ENCODE measurements at regions not wholly inside any gene's neighbourhood (a gene's known extent, or its start where the extent isn't known, plus 50 kb on each side); places are given as distances from the start of the nearest gene placed in this dataset.

DNA sequence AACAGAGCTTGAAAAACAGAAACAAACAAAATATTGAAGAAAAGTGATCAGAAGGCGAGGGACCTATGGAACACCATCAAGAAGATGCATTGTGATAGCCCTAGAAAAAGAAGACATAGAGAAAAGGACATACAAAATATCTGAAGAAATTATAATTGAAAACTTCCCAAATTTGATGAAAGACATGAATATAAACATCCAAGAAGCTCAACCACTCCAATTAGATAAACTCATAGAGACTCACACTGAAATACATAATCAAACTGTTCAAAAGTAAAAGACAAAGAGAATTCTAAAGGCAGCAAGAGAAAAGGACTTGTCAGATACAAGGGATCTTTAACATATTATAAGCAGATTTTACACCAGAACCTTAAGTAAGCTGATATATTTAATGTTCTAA lies 869.8 kb downstream of the PCDH18 start:
- TF ChIP-seq ESRRG (CRISPR knock-in tag; IDR thresholded peaks at IDR 0.05) (no peak), ZC3H10 (CRISPR knock-in tag; IDR thresholded peaks at IDR 0.05) (no peak), OSR1 (CRISPR knock-in tag; IDR thresholded peaks at IDR 0.05) (no peak), ZNF565 (CRISPR knock-in tag; conservative IDR thresholded peaks at IDR 0.05; ENCODE audit: low read depth) (no peak), GLIS3 (CRISPR knock-in tag; IDR thresholded peaks at IDR 0.05) (no peak), BACH2 (CRISPR knock-in tag; IDR thresholded peaks at IDR 0.05; ENCODE audit: borderline replicate concordance) (no peak), RARB (CRISPR knock-in tag; IDR thresholded peaks at IDR 0.05) (no peak)
- TF ChIP-seq, protein P1, sequence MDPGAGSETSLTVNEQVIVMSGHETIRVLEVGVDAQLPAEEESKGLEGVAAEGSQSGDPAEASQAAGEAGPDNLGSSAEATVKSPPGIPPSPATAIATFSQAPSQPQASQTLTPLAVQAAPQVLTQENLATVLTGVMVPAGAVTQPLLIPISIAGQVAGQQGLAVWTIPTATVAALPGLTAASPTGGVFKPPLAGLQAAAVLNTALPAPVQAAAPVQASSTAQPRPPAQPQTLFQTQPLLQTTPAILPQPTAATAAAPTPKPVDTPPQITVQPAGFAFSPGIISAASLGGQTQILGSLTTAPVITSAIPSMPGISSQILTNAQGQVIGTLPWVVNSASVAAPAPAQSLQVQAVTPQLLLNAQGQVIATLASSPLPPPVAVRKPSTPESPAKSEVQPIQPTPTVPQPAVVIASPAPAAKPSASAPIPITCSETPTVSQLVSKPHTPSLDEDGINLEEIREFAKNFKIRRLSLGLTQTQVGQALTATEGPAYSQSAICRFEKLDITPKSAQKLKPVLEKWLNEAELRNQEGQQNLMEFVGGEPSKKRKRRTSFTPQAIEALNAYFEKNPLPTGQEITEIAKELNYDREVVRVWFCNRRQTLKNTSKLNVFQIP (CRISPR knock-in tag; IDR thresholded peaks at IDR 0.05; ENCODE audit: borderline replicate concordance, low read depth) = no peak
- ATAC-seq = no peak

DNA sequence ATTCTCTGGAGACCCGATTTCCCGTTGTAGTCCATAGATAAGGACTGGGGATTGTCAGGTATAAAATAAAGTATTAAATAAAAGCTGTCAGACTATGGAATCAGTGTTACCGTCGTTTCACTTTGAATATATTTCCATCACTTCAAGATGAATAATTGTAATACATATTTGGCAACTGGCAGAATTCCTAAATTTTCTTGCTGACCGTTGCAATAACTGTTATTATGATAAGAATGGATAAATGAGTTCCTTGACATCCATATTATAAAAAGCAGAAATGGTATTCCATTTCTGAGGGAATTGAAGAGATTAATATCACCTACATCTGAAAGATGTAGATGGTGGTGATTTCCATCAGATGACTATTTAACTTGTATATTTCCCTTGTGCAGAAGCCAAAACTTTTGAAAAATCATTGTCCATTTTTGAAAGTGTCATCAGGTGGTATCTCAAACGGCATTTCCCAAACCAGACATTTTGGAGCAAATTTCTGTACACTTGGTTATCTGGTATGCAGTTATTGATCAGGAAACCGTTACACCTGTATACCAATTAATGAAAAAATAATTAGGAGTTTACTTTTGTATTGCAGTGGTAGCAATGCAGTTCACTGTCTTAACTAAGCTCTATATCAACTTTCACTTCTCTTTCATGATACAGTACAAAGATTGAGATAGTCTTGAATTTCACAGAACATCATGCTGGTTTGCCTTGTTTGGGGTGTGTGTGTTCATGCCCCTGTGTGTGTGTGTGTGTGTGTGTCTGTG lies 878.5 kb downstream of the PCDH18 start:
- ATAC-seq = no peak
- no peak for TF ChIP-seq ZNF70 (CRISPR knock-in tag; IDR thresholded peaks at IDR 0.05)
- TF ChIP-seq ESRRG (CRISPR knock-in tag; IDR thresholded peaks at IDR 0.05) = no peak

GRCh38 chr4:136651932-136652331 lies 880.4 kb downstream of the PCDH18 start:
- no peak for TF ChIP-seq ZFP3 (CRISPR knock-in tag; IDR thresholded peaks at IDR 0.05)
- no peak for TF ChIP-seq RARB (CRISPR knock-in tag; IDR thresholded peaks at IDR 0.05)
- TF ChIP-seq ZFP30 (CRISPR knock-in tag; IDR thresholded peaks at IDR 0.05) = no peak
- TF ChIP-seq CSRNP3 (CRISPR knock-in tag; IDR thresholded peaks at IDR 0.05) = no peak
- TF ChIP-seq ZC3H10 (CRISPR knock-in tag; IDR thresholded peaks at IDR 0.05) = no peak
- TF ChIP-seq GLIS3 (CRISPR knock-in tag; IDR thresholded peaks at IDR 0.05) = no peak
- TF ChIP-seq TOX (CRISPR knock-in tag; IDR thresholded peaks at IDR 0.05; ENCODE audit: borderline replicate concordance) = no peak
- no peak for ATAC-seq

DNA sequence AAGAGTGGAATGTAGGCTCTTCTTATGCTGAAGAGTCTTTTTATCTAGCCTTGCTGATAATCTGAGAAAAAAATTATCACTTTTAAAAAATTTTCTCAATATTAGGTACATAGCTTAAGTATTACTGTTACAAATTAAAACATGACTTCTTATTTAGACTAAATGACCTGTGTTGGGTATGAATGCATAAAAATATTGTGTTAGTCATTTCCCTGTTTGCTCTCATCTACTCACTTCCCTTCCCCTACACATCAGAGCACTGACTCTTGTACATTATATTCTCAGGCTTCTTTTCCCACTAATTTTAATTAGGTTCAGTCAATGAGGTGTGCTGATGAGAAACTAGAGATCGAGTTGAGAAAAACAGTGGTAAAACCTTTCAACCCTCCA lies 881.0 kb downstream of the PCDH18 start:
- TF ChIP-seq ISL1 (CRISPR knock-in tag; IDR thresholded peaks at IDR 0.05) = no peak
- no peak for TF ChIP-seq CSDC2 (CRISPR knock-in tag; IDR thresholded peaks at IDR 0.05)
- TF ChIP-seq BACH2 (CRISPR knock-in tag; IDR thresholded peaks at IDR 0.05; ENCODE audit: borderline replicate concordance) = no peak
- no peak for TF ChIP-seq TOX (CRISPR knock-in tag; IDR thresholded peaks at IDR 0.05; ENCODE audit: borderline replicate concordance)
- TF ChIP-seq RARB (CRISPR knock-in tag; IDR thresholded peaks at IDR 0.05) = no peak
- no peak for TF ChIP-seq ZFP3 (CRISPR knock-in tag; IDR thresholded peaks at IDR 0.05)
- TF ChIP-seq ZC3H10 (CRISPR knock-in tag; IDR thresholded peaks at IDR 0.05) = no peak
- TF ChIP-seq, protein P2, sequence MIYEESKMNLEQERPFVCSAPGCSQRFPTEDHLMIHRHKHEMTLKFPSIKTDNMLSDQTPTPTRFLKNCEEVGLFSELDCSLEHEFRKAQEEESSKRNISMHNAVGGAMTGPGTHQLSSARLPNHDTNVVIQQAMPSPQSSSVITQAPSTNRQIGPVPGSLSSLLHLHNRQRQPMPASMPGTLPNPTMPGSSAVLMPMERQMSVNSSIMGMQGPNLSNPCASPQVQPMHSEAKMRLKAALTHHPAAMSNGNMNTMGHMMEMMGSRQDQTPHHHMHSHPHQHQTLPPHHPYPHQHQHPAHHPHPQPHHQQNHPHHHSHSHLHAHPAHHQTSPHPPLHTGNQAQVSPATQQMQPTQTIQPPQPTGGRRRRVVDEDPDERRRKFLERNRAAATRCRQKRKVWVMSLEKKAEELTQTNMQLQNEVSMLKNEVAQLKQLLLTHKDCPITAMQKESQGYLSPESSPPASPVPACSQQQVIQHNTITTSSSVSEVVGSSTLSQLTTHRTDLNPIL (CRISPR knock-in tag; IDR thresholded peaks at IDR 0.05; ENCODE audit: low read depth) = no peak
- TF ChIP-seq ZNF565 (CRISPR knock-in tag; conservative IDR thresholded peaks at IDR 0.05; ENCODE audit: low read depth) = no peak
- no peak for TF ChIP-seq GLIS3 (CRISPR knock-in tag; IDR thresholded peaks at IDR 0.05)
- no peak for TF ChIP-seq OSR1 (CRISPR knock-in tag; IDR thresholded peaks at IDR 0.05)
- TF ChIP-seq ESRRG (CRISPR knock-in tag; IDR thresholded peaks at IDR 0.05) = no peak
- TF ChIP-seq ZNF8 (CRISPR knock-in tag; IDR thresholded peaks at IDR 0.05) = no peak
- no peak for TF ChIP-seq PPARA (CRISPR knock-in tag; IDR thresholded peaks at IDR 0.05; ENCODE audit: borderline replicate concordance)
- ATAC-seq = no peak

- no peak for ATAC-seq
Observed at GRCh38 chr4:136650541-136651277, 881.6 kb downstream of the PCDH18 start.

GRCh38 chr4:136644279-136644678 lies 888.0 kb downstream of the PCDH18 start:
- ATAC-seq = no peak
- TF ChIP-seq PPARA (CRISPR knock-in tag; IDR thresholded peaks at IDR 0.05; ENCODE audit: borderline replicate concordance) (no peak), TOX (CRISPR knock-in tag; IDR thresholded peaks at IDR 0.05; ENCODE audit: borderline replicate concordance) (no peak), SNAI2 (CRISPR knock-in tag; IDR thresholded peaks at IDR 0.05) (no peak), ZFP30 (CRISPR knock-in tag; IDR thresholded peaks at IDR 0.05) (no peak), OSR1 (CRISPR knock-in tag; IDR thresholded peaks at IDR 0.05) (no peak), BACH2 (CRISPR knock-in tag; IDR thresholded peaks at IDR 0.05; ENCODE audit: borderline replicate concordance) (no peak), ZNF8 (CRISPR knock-in tag; IDR thresholded peaks at IDR 0.05) (no peak), ZNF70 (CRISPR knock-in tag; IDR thresholded peaks at IDR 0.05) (no peak), CSDC2 (CRISPR knock-in tag; IDR thresholded peaks at IDR 0.05) (no peak), ISL1 (CRISPR knock-in tag; IDR thresholded peaks at IDR 0.05) (no peak), RARB (CRISPR knock-in tag; IDR thresholded peaks at IDR 0.05) (no peak)
- TF ChIP-seq, protein P3, sequence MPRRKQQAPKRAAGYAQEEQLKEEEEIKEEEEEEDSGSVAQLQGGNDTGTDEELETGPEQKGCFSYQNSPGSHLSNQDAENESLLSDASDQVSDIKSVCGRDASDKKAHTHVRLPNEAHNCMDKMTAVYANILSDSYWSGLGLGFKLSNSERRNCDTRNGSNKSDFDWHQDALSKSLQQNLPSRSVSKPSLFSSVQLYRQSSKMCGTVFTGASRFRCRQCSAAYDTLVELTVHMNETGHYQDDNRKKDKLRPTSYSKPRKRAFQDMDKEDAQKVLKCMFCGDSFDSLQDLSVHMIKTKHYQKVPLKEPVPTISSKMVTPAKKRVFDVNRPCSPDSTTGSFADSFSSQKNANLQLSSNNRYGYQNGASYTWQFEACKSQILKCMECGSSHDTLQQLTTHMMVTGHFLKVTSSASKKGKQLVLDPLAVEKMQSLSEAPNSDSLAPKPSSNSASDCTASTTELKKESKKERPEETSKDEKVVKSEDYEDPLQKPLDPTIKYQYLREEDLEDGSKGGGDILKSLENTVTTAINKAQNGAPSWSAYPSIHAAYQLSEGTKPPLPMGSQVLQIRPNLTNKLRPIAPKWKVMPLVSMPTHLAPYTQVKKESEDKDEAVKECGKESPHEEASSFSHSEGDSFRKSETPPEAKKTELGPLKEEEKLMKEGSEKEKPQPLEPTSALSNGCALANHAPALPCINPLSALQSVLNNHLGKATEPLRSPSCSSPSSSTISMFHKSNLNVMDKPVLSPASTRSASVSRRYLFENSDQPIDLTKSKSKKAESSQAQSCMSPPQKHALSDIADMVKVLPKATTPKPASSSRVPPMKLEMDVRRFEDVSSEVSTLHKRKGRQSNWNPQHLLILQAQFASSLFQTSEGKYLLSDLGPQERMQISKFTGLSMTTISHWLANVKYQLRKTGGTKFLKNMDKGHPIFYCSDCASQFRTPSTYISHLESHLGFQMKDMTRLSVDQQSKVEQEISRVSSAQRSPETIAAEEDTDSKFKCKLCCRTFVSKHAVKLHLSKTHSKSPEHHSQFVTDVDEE (CRISPR knock-in tag; IDR thresholded peaks at IDR 0.05) = no peak
- TF ChIP-seq, protein P1 (CRISPR knock-in tag; IDR thresholded peaks at IDR 0.05; ENCODE audit: borderline replicate concordance, low read depth) = no peak

More at GRCh38 chr4:136650541-136651277, 881.6 kb downstream of the PCDH18 start:
- TF ChIP-seq ISL1 (CRISPR knock-in tag; IDR thresholded peaks at IDR 0.05) (peak; percentile 53), ZNF70 (CRISPR knock-in tag; IDR thresholded peaks at IDR 0.05) (no peak), TOX (CRISPR knock-in tag; IDR thresholded peaks at IDR 0.05; ENCODE audit: borderline replicate concordance) (no peak)

All from SK-N-SH treated with all-trans-retinoic acid at 6 μM for 48 hours (cell line).